GM18511 (cell line): ENCODE measurements at regions not wholly inside any gene's neighbourhood (a gene's known extent, or its start where the extent isn't known, plus 50 kb on each side); places are given as distances from the start of the nearest gene placed in this dataset.

Source experiments
- ATAC-seq: cut with Tn5 transposase; IDR thresholded peaks from one replicate; pipeline ENCODE4 v1.9.1; 2021; ENCODE audit warnings: mild to moderate bottlenecking, moderate library complexity; ENCODE audit not compliant: unreplicated experiment

- ATAC-seq = no peak
Observed at GRCh38 chr5:68447136-68447929, 231.8 kb downstream of the PIK3R1 start.

GRCh38 chr5:68449380-68449779, 233.8 kb downstream of the PIK3R1 start:
- no peak for ATAC-seq

- ATAC-seq = no peak
Observed at GRCh38 chr5:68450245-68450852, 234.8 kb downstream of the PIK3R1 start.

GRCh38 chr5:68452286-68452685, 236.7 kb downstream of the PIK3R1 start:
- ATAC-seq = no peak

- no peak for ATAC-seq
Observed at GRCh38 chr5:68454172-68454571, 238.6 kb downstream of the PIK3R1 start.

- no peak for ATAC-seq
Observed at GRCh38 chr5:68454766-68455165, 239.2 kb downstream of the PIK3R1 start.

GRCh38 chr5:68455216-68455615, 239.7 kb downstream of the PIK3R1 start:
- no peak for ATAC-seq

GRCh38 chr5:68456756-68457217, 241.2 kb downstream of the PIK3R1 start:
- peak; percentile 56 for ATAC-seq

- ATAC-seq = no peak
Observed at GRCh38 chr5:68457285-68457684, 241.7 kb downstream of the PIK3R1 start.

GRCh38 chr5:68458416-68459021, 243.0 kb downstream of the PIK3R1 start:
- no peak for ATAC-seq

- ATAC-seq = no peak
Observed at GRCh38 chr5:68459093-68459809, 243.7 kb downstream of the PIK3R1 start.

- no peak for ATAC-seq
Observed at GRCh38 chr5:68459810-68460139, 244.2 kb downstream of the PIK3R1 start.

- peak; percentile 49 for ATAC-seq
Observed at GRCh38 chr5:68460147-68460798, 244.7 kb downstream of the PIK3R1 start.

GRCh38 chr5:68463606-68464005, 248.1 kb downstream of the PIK3R1 start:
- no peak for ATAC-seq

- ATAC-seq = peak; percentile 69
Observed at GRCh38 chr5:68464424-68464823, 248.9 kb downstream of the PIK3R1 start.

GRCh38 chr5:68465133-68465532, 249.6 kb downstream of the PIK3R1 start:
- no peak for ATAC-seq

GRCh38 chr5:68465934-68466551, 250.5 kb downstream of the PIK3R1 start:
- no peak for ATAC-seq

- no peak for ATAC-seq
Observed at GRCh38 chr5:68467208-68467607, 251.7 kb downstream of the PIK3R1 start.

GRCh38 chr5:68467794-68468193, 252.2 kb downstream of the PIK3R1 start:
- ATAC-seq = no peak

- no peak for ATAC-seq
Observed at GRCh38 chr5:68468322-68468721, 252.8 kb downstream of the PIK3R1 start.
